Skeletal muscle cell (primary cell): ENCODE measurements at regions not wholly inside any gene's neighbourhood (a gene's known extent, or its start where the extent isn't known, plus 50 kb on each side); places are given as distances from the start of the nearest gene placed in this dataset.

Source experiments
- DNase-seq: peaks from one replicate; pipeline ENCODE4 v3.0.0-alpha.2; 2010; ENCODE audit warnings: low read depth
- H3K4me3 ChIP-seq: 2 replicates; pipeline ENCODE4 v1.5.1; 2011; ENCODE audit warnings: low read depth, mild to moderate bottlenecking, control low read depth, low read length, moderate library complexity

- no peak overlapping the region for H3K4me3 ChIP-seq
- DNase-seq = no peak
These were observed 193.4 kb downstream of the CD83 start for GRCh38 chr6:14310960-14311359.

GRCh38 chr6:14312587-14312986 is 195.0 kb downstream of the CD83 start:
- no peak for DNase-seq
- no peak overlapping the region for H3K4me3 ChIP-seq

- no peak overlapping the region for H3K4me3 ChIP-seq
- DNase-seq = no peak
These were observed 195.7 kb downstream of the CD83 start for GRCh38 chr6:14313248-14313647.

- DNase-seq = no peak
- H3K4me3 ChIP-seq = no peak overlapping the region
These were observed 197.8 kb downstream of the CD83 start for GRCh38 chr6:14315353-14315752.

- DNase-seq = no peak
- no peak overlapping the region for H3K4me3 ChIP-seq
These were observed 199.2 kb downstream of the CD83 start for GRCh38 chr6:14316651-14317386.

GRCh38 chr6:14317387-14317970 is 199.9 kb downstream of the CD83 start:
- H3K4me3 ChIP-seq = no peak overlapping the region
- DNase-seq = no peak

- H3K4me3 ChIP-seq = no peak overlapping the region
- no peak for DNase-seq
These were observed 202.8 kb downstream of the CD83 start for GRCh38 chr6:14320332-14320731.

GRCh38 chr6:14321992-14322772 is 204.6 kb downstream of the CD83 start:
- no peak for DNase-seq
- no peak overlapping the region for H3K4me3 ChIP-seq

- no peak for DNase-seq
- no peak overlapping the region for H3K4me3 ChIP-seq
These were observed 205.3 kb downstream of the CD83 start for GRCh38 chr6:14322841-14323240.

GRCh38 chr6:14326774-14327173 is 209.2 kb downstream of the CD83 start:
- H3K4me3 ChIP-seq = no peak overlapping the region
- no peak for DNase-seq

- no peak for DNase-seq
- H3K4me3 ChIP-seq = no peak overlapping the region
These were observed 210.6 kb downstream of the CD83 start for GRCh38 chr6:14328163-14328562.

- no peak for DNase-seq
- H3K4me3 ChIP-seq = no peak overlapping the region
These were observed 216.2 kb downstream of the CD83 start for GRCh38 chr6:14333556-14334305.

- no peak overlapping the region for H3K4me3 ChIP-seq
- DNase-seq = no peak
These were observed 217.5 kb downstream of the CD83 start for GRCh38 chr6:14335071-14335470.

GRCh38 chr6:14337152-14337551 is 219.6 kb downstream of the CD83 start:
- DNase-seq = peak; percentile 47

GRCh38 chr6:14339172-14339571 is 221.6 kb downstream of the CD83 start:
- DNase-seq = no peak
- no peak overlapping the region for H3K4me3 ChIP-seq

More at GRCh38 chr6:14337152-14337551, 219.6 kb downstream of the CD83 start:
- no peak overlapping the region for H3K4me3 ChIP-seq

GRCh38 chr6:14339711-14340584 is 222.4 kb downstream of the CD83 start:
- H3K4me3 ChIP-seq = no peak overlapping the region
- DNase-seq = no peak

- H3K4me3 ChIP-seq = no peak overlapping the region
- no peak for DNase-seq
These were observed 226.9 kb downstream of the CD83 start for GRCh38 chr6:14344486-14344885.

GRCh38 chr6:14348389-14348788 is 230.8 kb downstream of the CD83 start:
- DNase-seq = no peak

GRCh38 chr6:14349507-14349906 is 231.9 kb downstream of the CD83 start:
- DNase-seq = peak; percentile 20
- H3K4me3 ChIP-seq = no peak overlapping the region

More at GRCh38 chr6:14348389-14348788, 230.8 kb downstream of the CD83 start:
- no peak overlapping the region for H3K4me3 ChIP-seq
